Osteoblast (primary cell): ENCODE measurements at regions not wholly inside any gene's neighbourhood (a gene's known extent, or its start where the extent isn't known, plus 50 kb on each side); places are given as distances from the start of the nearest gene placed in this dataset.
A peak's percentile ranks its signal among the peaks of the same experiment; 100 is the strongest.

Experiments used
- DNase-seq: peaks from one replicate; pipeline ENCODE4 v3.0.0; 2011; ENCODE audit warnings: low spot score, mixed read lengths; ENCODE audit not compliant: insufficient read length; ENCODE audit errors: missing footprints
- H2AFZ ChIP-seq: 2 replicates; pipeline ENCODE4 v1.6.0; 2011; ENCODE audit warnings: mild to moderate bottlenecking, low read length
- H3K27ac ChIP-seq: 2 replicates; pipeline ENCODE4 v1.5.1; 2011; ENCODE audit warnings: mild to moderate bottlenecking, low read depth, low read length, moderate library complexity
- H3K27me3 ChIP-seq: 2 replicates; pipeline ENCODE4 v1.6.0; 2012; ENCODE audit warnings: mild to moderate bottlenecking, control low read depth, inconsistent platforms, low read length, moderate library complexity; ENCODE audit not compliant: insufficient read depth
- H3K36me3 ChIP-seq: 2 replicates; pipeline ENCODE4 v1.5.1; 2011; ENCODE audit warnings: mild to moderate bottlenecking, low read length, control low read depth, moderate library complexity; ENCODE audit not compliant: insufficient read depth
- H3K4me1 ChIP-seq: 2 replicates; pipeline ENCODE4 v1.5.1; 2011; ENCODE audit warnings: mild to moderate bottlenecking, low read length, control low read depth, moderate library complexity; ENCODE audit not compliant: insufficient read depth
- H3K4me2 ChIP-seq: 2 replicates; pipeline ENCODE4 v1.6.0; 2011; ENCODE audit warnings: mild to moderate bottlenecking, low read length; ENCODE audit not compliant: insufficient read depth
- H3K4me3 ChIP-seq: fragments of 200-600 bp; sonication (generic); 3 replicates; pipeline ENCODE4 v1.5.1; 2012; ENCODE audit warnings: mild to moderate bottlenecking, low read length, inconsistent platforms; ENCODE audit not compliant: insufficient read depth
- H3K79me2 ChIP-seq: 2 replicates; pipeline ENCODE4 v1.6.0; 2012; ENCODE audit warnings: mild to moderate bottlenecking, low read length, control low read depth, inconsistent platforms; ENCODE audit not compliant: insufficient read depth
- H3K9me3 ChIP-seq: 2 replicates; pipeline ENCODE4 v1.5.1; 2011; ENCODE audit warnings: low read depth, low read length, control low read depth
- H4K20me1 ChIP-seq: 2 replicates; pipeline ENCODE4 v1.6.0; 2012; ENCODE audit warnings: mild to moderate bottlenecking, low read length, control low read depth; ENCODE audit not compliant: insufficient read depth
- CTCF ChIP-seq: IDR thresholded peaks from 2 replicates; pipeline ENCODE4 v1.5.1; 2011; ENCODE audit warnings: mild to moderate bottlenecking, low read depth, low read length, moderate library complexity; ENCODE audit errors: extremely low read depth

GRCh38 chr2:234670052-234670451 is 173.2 kb upstream of the ARL4C start:
- TF ChIP-seq CTCF = no peak

GRCh38 chr2:234669621-234670020 is 172.7 kb upstream of the ARL4C start:
- no peak overlapping the region for H3K27ac ChIP-seq
- peak; percentile 15 for TF ChIP-seq CTCF
- no peaks in the 10 kb centered on the region for H3K36me3 ChIP-seq

More at GRCh38 chr2:234670052-234670451, 173.2 kb upstream of the ARL4C start:
- DNase-seq = no peak
- Histone ChIP-seq H2AFZ (no peak overlapping the region), H3K27me3 (no peaks in the 10 kb centered on the region), H3K79me2 (no peaks in the 10 kb centered on the region), H3K4me3 (no peak overlapping the region), H3K4me1 (peaks cover 27% of the 10 kb centered on the region), H3K27ac (no peak overlapping the region), H3K4me2 (peak overlapping the region; percentile 23), H3K9me3 (no peaks in the 10 kb centered on the region), H3K36me3 (no peaks in the 10 kb centered on the region), H4K20me1 (no peaks in the 10 kb centered on the region)

GRCh38 chr2:234669001-234669400 is 172.1 kb upstream of the ARL4C start:
- Histone ChIP-seq H3K36me3 (no peaks in the 10 kb centered on the region), H3K27me3 (no peaks in the 10 kb centered on the region), H3K4me3 (no peak overlapping the region), H3K79me2 (no peaks in the 10 kb centered on the region), H3K9me3 (peaks cover 3% of the 10 kb centered on the region), H4K20me1 (no peaks in the 10 kb centered on the region), H3K4me2 (no peak overlapping the region), H2AFZ (no peak overlapping the region), H3K27ac (no peak overlapping the region), H3K4me1 (peaks cover 16% of the 10 kb centered on the region)
- no peak for TF ChIP-seq CTCF
- DNase-seq = no peak

More at GRCh38 chr2:234669621-234670020, 172.7 kb upstream of the ARL4C start:
- H4K20me1 ChIP-seq = no peaks in the 10 kb centered on the region
- H3K9me3 ChIP-seq = no peaks in the 10 kb centered on the region
- peak overlapping the region; percentile 23 for H3K4me2 ChIP-seq
- H3K27me3 ChIP-seq = no peaks in the 10 kb centered on the region
- no peaks in the 10 kb centered on the region for H3K79me2 ChIP-seq
- no peak overlapping the region for H2AFZ ChIP-seq
- peaks cover 22% of the 10 kb centered on the region for H3K4me1 ChIP-seq
- no peak for DNase-seq
- H3K4me3 ChIP-seq = no peak overlapping the region

- Histone ChIP-seq H4K20me1 (no peaks in the 10 kb centered on the region), H3K9me3 (peaks cover 3% of the 10 kb centered on the region), H3K4me1 (peaks cover 11% of the 10 kb centered on the region), H3K27ac (no peak overlapping the region), H3K4me3 (no peak overlapping the region), H3K36me3 (no peaks in the 10 kb centered on the region), H3K27me3 (no peaks in the 10 kb centered on the region), H3K79me2 (no peaks in the 10 kb centered on the region), H2AFZ (no peak overlapping the region), H3K4me2 (no peak overlapping the region)
- no peak for TF ChIP-seq CTCF
- DNase-seq = no peak
These were observed 170.0 kb upstream of the ARL4C start for GRCh38 chr2:234666911-234667310.
